Activated CD8-positive, alpha-beta memory T cell treated with anti-CD3 and anti-CD28 coated beads for 4 hours (primary cell): ENCODE measurements at regions not wholly inside any gene's neighbourhood (a gene's known extent, or its start where the extent isn't known, plus 50 kb on each side); places are given as distances from the start of the nearest gene placed in this dataset.
"Not testable (repeated sequence)": the region's sequence is repeated elsewhere in the genome, so short reads cannot be mapped to it uniquely, and the experiment has no call there.

Source experiments
- DNase-seq, 2 donors: peaks; one replicate each; pipeline ENCODE4 v3.0.0-alpha.2; 2020; ENCODE audit warnings: low read depth in 2 of 2

GRCh38 chr2:43146083-43146482 lies 80.3 kb downstream of the ZFP36L2 start:
- no peak for DNase-seq

- DNase-seq: no peak
These were observed 82.1 kb downstream of the ZFP36L2 start for GRCh38 chr2:43144263-43144662.

GRCh38 chr2:43143756-43144155 lies 82.7 kb downstream of the ZFP36L2 start:
- no peak for DNase-seq

GRCh38 chr2:43142921-43143438 lies 83.4 kb downstream of the ZFP36L2 start:
- no peak for DNase-seq

- not testable (repeated sequence) for DNase-seq
These were observed 84.7 kb downstream of the ZFP36L2 start for GRCh38 chr2:43141636-43142151.

DNA sequence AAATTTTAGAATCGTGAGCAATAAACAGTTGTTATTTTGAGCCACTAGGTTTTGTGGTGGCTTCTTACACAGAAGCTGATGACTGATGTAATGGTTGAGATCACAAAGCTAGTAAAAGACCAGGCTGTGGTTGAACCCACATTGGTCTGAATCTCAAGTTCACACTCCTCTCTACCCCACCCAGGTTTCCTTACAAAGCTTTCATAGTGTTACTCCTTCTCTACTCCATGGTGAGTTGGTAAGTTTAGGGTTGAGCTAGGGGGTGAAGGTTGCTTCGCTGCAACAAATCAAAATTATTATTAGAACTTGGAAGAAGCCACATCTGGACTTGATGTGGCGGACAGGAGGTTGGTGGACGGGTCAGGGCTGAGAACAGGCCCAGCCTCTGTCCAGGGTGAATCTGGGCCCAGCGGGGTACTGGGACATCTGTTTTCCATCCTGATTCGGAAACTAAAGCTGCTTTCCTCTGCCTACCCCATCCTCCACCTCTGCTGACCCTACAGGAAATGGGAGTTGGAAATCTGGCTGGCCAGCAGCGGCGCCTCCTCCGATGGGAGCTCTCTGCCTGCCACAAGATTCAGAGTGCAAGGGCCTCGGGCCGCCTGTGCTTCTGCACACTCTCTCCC lies 86.3 kb downstream of the ZFP36L2 start:
- DNase-seq: no peak

- DNase-seq: no peak
These were observed 86.9 kb downstream of the ZFP36L2 start for GRCh38 chr2:43139501-43139900.

GRCh38 chr2:43138441-43138840 lies 88.0 kb downstream of the ZFP36L2 start:
- no peak for DNase-seq

- peak; percentile 62 to 80 for DNase-seq
These were observed 89.5 kb downstream of the ZFP36L2 start for GRCh38 chr2:43136876-43137275.

DNA sequence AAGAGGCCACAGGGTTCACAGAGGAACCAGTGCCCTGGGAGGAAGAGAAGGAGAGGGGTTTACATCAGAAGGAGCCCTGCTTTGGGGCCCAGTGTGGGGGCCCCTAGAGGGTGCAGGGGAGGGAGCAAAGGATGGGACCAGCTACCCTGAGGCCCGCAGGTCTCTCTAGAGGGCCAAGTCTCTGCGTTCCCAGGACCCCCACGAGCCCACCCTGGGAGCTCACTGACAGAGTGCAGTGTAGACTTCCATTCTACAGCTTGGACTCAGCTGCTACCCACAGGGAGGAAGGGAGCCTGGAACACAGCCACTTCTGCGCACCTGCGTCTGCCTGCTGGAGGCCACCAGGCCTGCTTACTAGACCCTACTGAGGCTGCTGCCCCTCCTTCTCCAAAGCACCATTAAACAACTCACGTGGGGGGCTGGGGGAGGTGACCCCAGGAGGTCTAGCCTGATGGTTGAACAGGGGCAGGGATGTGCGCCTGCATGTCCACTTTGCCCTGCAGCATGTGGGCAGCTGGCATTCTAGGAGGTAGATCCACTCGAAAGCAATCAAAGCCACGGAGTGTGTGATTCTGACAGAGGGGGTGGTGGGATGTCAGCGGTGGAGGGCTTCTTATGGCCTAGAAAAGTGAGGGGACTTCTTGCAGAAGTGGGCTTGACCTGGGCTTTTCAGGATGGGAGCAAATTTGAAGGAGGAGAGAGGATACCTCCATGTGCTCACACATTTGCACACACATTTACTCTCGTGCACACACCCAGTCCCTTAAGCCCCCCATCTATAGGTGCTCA lies 90.2 kb downstream of the ZFP36L2 start:
- no peak for DNase-seq

GRCh38 chr2:43135583-43135982 lies 90.8 kb downstream of the ZFP36L2 start:
- DNase-seq: no peak

DNA sequence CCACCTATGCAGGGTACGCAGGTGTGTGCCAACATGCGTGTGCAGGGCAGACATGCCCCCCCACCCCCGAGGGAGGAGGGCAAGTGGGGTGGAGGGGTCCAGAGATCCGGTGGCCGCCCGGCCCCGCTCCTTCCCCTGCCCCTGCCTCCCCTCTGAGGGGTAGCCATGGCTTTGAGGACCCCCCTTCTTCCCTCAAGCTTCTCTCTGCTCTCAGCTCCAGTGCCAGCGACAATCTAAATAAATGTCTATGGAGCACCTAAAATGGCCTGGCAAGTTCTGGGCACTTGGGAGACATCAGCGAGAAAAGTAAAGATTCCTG lies 91.9 kb downstream of the ZFP36L2 start:
- no peak for DNase-seq

- peak; percentile 45 to 50 for DNase-seq
These were observed 92.5 kb downstream of the ZFP36L2 start for GRCh38 chr2:43133708-43134570.

DNA sequence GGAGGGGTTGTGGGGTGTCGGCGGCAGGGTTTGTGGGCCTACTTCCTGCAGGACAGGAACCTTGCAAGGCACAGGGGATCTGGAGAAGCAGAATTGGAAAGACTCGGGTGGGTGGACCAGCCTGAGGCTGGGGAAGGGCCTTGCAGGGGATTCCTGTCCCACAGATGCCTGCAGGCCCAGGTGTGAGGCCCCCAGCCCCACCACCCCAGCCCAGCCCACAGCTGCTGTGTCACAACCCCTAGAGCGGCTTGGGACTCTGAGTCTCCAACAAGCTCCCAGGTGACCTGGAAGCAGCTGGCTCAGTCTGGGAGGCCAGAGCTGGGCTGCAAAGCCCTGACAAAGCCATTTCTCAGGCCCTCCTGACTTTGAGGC lies 93.1 kb downstream of the ZFP36L2 start:
- DNase-seq: no peak

GRCh38 chr2:43132683-43133301 lies 93.6 kb downstream of the ZFP36L2 start:
- DNase-seq: no peak

DNA sequence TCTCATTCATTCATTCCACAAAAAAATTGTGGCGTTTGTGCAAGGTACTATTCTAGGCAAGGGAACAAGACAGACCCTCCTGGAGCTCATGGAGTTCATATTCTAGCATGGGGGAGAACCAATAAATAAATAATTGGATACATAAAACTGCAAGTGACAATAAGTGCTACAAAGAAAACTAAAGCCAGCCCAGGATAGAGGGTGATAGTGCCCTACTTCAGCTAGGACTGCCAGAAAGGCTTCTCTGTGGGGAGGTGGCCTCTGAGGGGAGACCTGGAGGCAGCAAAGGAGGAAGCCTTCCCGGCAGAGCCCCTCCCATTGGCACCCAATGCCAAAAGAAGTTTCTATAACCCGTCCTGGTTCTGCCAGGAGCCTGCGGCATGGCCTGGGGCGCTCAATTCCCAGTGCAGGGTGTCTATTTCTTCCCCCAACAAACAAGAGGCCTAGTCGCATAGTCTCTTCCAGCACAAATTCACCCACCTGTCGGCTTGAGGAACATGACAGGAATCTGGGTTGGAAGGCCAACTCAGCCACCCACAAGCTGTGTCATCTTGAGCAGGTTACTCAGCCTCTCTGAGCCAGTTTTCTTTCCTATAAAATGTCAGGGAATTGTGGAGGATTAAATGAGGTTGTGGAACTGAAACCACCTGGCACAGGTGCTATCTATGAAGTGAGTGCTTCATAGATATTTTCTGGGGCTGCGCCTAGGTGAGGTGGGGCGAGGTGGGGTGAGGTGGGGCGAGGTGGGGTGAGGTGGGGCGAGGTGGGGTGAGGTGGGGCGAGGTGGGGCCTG lies 94.3 kb downstream of the ZFP36L2 start:
- no peak for DNase-seq

DNA sequence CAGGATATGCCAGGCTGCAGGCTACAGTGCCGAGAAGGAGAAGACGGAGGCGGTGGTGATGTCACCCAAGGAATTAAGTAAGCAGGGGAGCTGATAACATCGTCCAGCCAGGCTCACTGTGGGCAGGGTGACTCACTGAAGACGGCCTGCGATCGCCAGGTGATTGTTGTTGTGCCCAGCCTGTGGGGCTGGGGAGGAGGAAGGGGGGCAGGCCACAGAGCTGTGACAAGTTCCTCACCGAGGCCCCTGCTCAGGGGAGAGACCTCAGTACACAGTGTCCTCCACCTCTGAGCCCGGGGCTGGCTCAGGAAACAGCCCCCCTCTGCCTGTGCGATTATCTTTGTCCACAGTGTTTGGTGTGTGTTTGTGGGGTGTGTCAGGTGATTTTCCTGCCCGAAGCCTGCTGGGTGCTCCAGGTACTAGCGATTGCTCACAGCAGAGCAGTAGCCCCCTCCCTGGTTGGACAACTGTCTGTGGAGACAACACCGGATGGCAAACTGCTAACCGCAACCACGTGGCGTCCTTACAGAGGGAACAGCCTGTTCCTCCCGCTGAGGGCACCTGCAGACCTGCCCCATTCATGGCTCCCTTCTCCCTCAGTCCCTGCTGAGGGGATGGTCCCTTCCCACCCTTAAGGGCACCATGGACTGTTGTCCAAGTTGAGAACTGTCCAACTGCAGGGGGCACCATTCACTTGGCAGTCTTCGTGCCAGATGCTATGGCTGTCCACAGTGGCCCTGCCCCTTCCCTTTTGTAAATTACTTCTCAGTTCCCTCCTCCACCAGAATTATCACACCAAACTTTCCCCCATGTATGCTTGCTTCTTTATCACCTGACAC lies 95.1 kb downstream of the ZFP36L2 start:
- DNase-seq: peak; percentile 53 to 71

GRCh38 chr2:43130548-43130875 lies 95.9 kb downstream of the ZFP36L2 start:
- no peak for DNase-seq

DNA sequence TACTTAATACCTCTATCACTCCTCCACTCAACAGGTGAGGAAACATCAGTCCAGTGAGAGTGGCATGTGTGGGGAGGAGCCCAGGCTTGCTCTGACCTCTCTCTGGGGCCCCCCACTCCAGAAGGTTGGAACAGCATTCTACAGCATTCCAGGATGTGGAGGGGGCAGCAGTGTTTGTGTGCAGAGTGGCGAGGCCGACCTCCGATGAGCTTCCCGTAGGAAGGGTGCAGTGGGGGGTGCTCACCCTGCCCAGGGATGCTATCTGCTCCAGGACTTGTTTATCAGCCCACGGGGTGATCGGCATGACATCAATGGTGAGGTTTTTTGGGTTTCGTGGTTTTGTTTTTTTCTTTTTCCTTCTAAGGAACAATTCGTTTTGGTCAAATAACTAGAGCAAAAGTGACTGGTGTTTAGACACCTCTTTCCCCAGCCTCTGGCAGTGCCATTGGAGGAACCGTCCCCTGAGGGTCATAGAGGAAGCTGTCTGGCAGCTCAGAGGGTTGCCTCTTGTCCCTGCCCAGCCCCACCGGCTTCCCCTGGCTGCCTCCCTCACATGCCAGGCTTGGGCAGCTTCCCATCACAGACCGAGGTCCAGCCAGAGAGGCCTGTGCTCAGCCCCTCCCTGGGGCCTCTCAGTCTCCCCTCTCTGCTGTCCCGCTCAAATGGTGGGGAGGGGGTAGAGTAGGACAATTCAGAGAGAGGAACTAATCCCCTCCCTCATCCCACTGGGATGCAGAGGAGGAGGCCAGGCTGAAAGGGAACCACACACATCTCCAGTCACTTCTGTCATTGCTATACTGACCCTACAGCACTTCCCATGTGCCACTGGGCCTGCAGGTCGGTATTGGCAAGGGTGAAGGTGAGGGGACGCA lies 96.5 kb downstream of the ZFP36L2 start:
- DNase-seq: no peak
